Mucosa of descending colon (tissue), 3 donors: ENCODE measurements at regions not wholly inside any gene's neighbourhood (a gene's known extent, or its start where the extent isn't known, plus 50 kb on each side); places are given as distances from the start of the nearest gene placed in this dataset.

ENCODE experiments used
- ATAC-seq: fragments of 200-7000 bp; cut with Tn5 transposase; one replicate; pipeline ENCODE4 v1.9.1; 2020; ENCODE audit warnings: mild to moderate bottlenecking, moderate library complexity
- DNase-seq, 3 donors: peaks; one replicate each; pipeline ENCODE4 v3.0.0-alpha.2; 2020
- H3K36me3 ChIP-seq: fragments of 200-600 bp; one replicate; pipeline ENCODE4 v1.8.0; 2021; ENCODE audit warnings: low read depth, mild to moderate bottlenecking
- H3K4me1 ChIP-seq: fragments of 200-600 bp; one replicate; pipeline ENCODE4 v1.8.0; 2021; ENCODE audit warnings: low read depth, mild to moderate bottlenecking
- H3K4me3 ChIP-seq: fragments of 200-600 bp; one replicate; pipeline ENCODE4 v1.8.0; 2021; ENCODE audit warnings: mild to moderate bottlenecking
- H3K9me3 ChIP-seq: fragments of 200-600 bp; one replicate; pipeline ENCODE4 v1.8.0; 2021; ENCODE audit warnings: mild to moderate bottlenecking
- CTCF ChIP-seq: fragments of 200-600 bp; IDR thresholded peaks from one replicate; pipeline ENCODE4 v1.8.0; 2022; ENCODE audit warnings: antibody characterized with exemption, mild to moderate bottlenecking
- intact Hi-C, 2 donors: fragments of 100-400 bp; cut with DNase I in 1 of 2; cut with micrococcal nuclease in 1 of 2; formaldehyde crosslinking; loops; one replicate each; pipeline versions ENCODE4 v1.11.0 to v1.11.1; 2022; cut with DNase I, micrococcal nuclease
- donor health status: DM: no; HTN: no; CAD: no; lungs with moderate emphysema.
- donor health status: DM: no; HTN: no; CAD: no.
- donor health status: DM: no; HTN: yes; CAD: no.

GRCh38 chr6:168926306-168926705, 327.3 kb downstream of the THBS2 start:
- Histone ChIP-seq H3K4me1 (no peaks in the 10 kb centered on the region), H3K9me3 (no peaks in the 10 kb centered on the region), H3K36me3 (no peaks in the 10 kb centered on the region), H3K4me3 (no peak overlapping the region)
- intact Hi-C loops = no loop called here
- TF ChIP-seq CTCF = no peak
- ATAC-seq (no peak), DNase-seq (no peak)

- Histone ChIP-seq H3K36me3 (no peaks in the 10 kb centered on the region), H3K9me3 (no peaks in the 10 kb centered on the region), H3K4me1 (peaks cover 5% of the 10 kb centered on the region), H3K4me3 (no peak overlapping the region)
- DNase-seq (no peak), ATAC-seq (no peak)
- no peak for TF ChIP-seq CTCF
- intact Hi-C loops = no loop called here
Observed at GRCh38 chr6:168925671-168926070, 328.0 kb downstream of the THBS2 start.

- H3K9me3 ChIP-seq = no peaks in the 10 kb centered on the region
- no peak for ATAC-seq
- no peak overlapping the region for H3K4me3 ChIP-seq
- no peak for DNase-seq
- no peak for TF ChIP-seq CTCF
- no peaks in the 10 kb centered on the region for H3K36me3 ChIP-seq
- peaks cover 17% of the 10 kb centered on the region for H3K4me1 ChIP-seq
- intact Hi-C loops = no loop called here
Observed at GRCh38 chr6:168923171-168923570, 330.5 kb downstream of the THBS2 start.

GRCh38 chr6:168922436-168922835, 331.2 kb downstream of the THBS2 start:
- Histone ChIP-seq H3K9me3 (no peaks in the 10 kb centered on the region), H3K4me3 (no peak overlapping the region), H3K36me3 (no peaks in the 10 kb centered on the region), H3K4me1 (peaks cover 17% of the 10 kb centered on the region)
- TF ChIP-seq CTCF = no peak
- DNase-seq (no peak), ATAC-seq (no peak)
- intact Hi-C loops = no loop called here

GRCh38 chr6:168920289-168920688, 333.4 kb downstream of the THBS2 start:
- DNase-seq = peak in 2 of 3 donors; percentile 62
- Histone ChIP-seq H3K4me1 (peaks cover 26% of the 10 kb centered on the region), H3K4me3 (no peak overlapping the region), H3K9me3 (no peaks in the 10 kb centered on the region), H3K36me3 (no peaks in the 10 kb centered on the region)
- no peak for TF ChIP-seq CTCF
- peak; percentile 86 for ATAC-seq
- intact Hi-C loops = no loop called here

- intact Hi-C loops = no loop called here
- DNase-seq (no peak), ATAC-seq (peak; percentile 58)
- Histone ChIP-seq H3K36me3 (no peaks in the 10 kb centered on the region), H3K4me3 (no peak overlapping the region), H3K4me1 (peaks cover 27% of the 10 kb centered on the region), H3K9me3 (no peaks in the 10 kb centered on the region)
- no peak for TF ChIP-seq CTCF
Observed at GRCh38 chr6:168919470-168920179, 334.0 kb downstream of the THBS2 start.
